ENCODE measurements at regions not wholly inside any gene's neighbourhood (a gene's known extent, or its start where the extent isn't known, plus 50 kb on each side); places are given as distances from the start of the nearest gene placed in this dataset.

DNA sequence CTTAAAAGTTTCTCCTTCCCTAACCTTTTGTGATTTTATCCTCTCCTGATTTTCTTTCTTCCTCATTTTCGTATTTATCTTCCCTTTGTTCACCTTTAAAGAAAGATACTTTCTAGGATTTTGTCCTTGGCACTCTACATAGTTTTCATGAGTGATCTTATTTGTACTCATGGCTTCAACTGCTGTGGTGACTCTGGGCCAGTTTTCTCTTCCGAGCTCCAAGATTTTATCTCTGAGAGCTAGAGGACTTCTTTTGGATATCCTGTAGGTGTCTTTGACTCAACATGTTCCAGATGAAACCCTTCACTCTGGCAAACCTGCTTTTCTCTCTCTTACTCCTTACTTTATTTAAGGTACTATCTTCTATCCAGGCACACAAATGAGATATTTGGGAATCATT lies 53.7 kb upstream of the MACF1 start:
- ChIA-PET POLR2A (no interaction called here), CTCF (interaction anchor here (0.6 to 2.2 kb wide), 8 partner anchors 9 to 54 kb away, joined by 3 to 11 read pairs (median 4); partner anchors contain the start of gene MACF1)
- Histone ChIP-seq H3K27me3 (ENCODE audit: control insufficient read depth in 2 of 2, insufficient read depth in 2 of 2, low read length in 2 of 2) (no peaks in the 10 kb centered on the region), H3K4me1 (ENCODE audit: control insufficient read depth, extremely low read depth, insufficient read depth, low read length) (peaks cover 73% of the 10 kb centered on the region), H3K36me3 (ENCODE audit: control insufficient read depth in 2 of 2, extremely low read depth in 1 of 2, insufficient read depth in 2 of 2, low read length in 2 of 2) (no peaks in the 10 kb centered on the region), H4K20me1 (replicated peaks; ENCODE audit: control insufficient read depth, extremely low read depth, insufficient read depth, low read length) (no peaks in the 10 kb centered on the region), H3K9me3 (replicated peaks; ENCODE audit: control insufficient read depth, insufficient read depth, low read length) (no peaks in the 10 kb centered on the region), H3K27ac (ENCODE audit: insufficient read depth, low read depth, low read length) (peak overlapping the region; percentile 80), H3K4me2 (ENCODE audit: insufficient read depth, low read length) (peak overlapping the region; percentile 95), H3K4me3 (replicated peaks in 1 of 3; ENCODE audit: insufficient read depth in 1 of 3, low read depth in 1 of 3, low read length in 3 of 3) (peak overlapping the region in 2 of 3 experiments; percentile 10 to 40), H2AFZ (ENCODE audit: low read depth, low read length) (no peak overlapping the region), H3K9me1 (replicated peaks; ENCODE audit: control insufficient read depth, extremely low read depth, insufficient read depth, low read length) (no peaks in the 10 kb centered on the region), H3K79me2 (ENCODE audit: control insufficient read depth, insufficient read depth, low read length) (peaks cover 90% of the 10 kb centered on the region), H3K9ac (replicated peaks; ENCODE audit: extremely low read depth, insufficient read depth, low read length) (peak overlapping the region; percentile 59)
- dilution Hi-C loops (cut with MboI; ENCODE audit: extremely low pct_ligation_motif_present, low sequenced_read_pairs), result no loop called here
- DNase-seq (ENCODE audit: low read depth, low spot score) (no peak), FAIRE-seq (no peak)
- intact Hi-C loops (cut with micrococcal nuclease), result loop anchor here (1.0 kb wide), 2 partner anchors 17 to 39 kb away; no protein-coding TSS in a partner anchor
- TF ChIP-seq GATA2 (IDR thresholded peaks at IDR 0.05; ENCODE audit: insufficient read depth, insufficient read length, low read depth, low read length), result peak; percentile 60
- no peak for TF ChIP-seq MYC (IDR thresholded peaks at IDR 0.05; ENCODE audit: low read depth, low read length)
- no peak for TF ChIP-seq POLR2A (IDR thresholded peaks at IDR 0.05; ENCODE audit: low read depth, low read length)
- BruUV-seq (replicated peaks), result TSS peak; percentile 9

DNA sequence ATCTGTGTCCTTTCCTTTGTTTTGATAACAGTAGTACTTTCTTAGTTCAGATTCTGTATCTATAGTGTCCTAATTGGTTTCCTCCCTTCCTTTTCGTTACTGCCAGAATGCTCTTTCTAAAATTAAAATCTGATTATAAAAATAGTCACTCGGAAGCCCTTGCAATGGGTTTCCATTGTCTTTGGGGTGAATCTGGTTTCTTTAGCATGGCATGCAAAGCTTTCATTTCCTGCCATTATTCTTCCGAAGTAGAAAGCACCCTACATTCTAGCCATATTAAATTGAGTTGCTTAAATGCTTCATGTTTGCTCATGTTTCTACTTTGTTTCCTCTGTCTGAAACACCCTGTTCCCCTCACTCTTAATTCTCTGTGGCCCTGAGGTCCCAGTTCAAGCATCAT lies 53.2 kb upstream of the MACF1 start:
- peaks cover 89% of the 10 kb centered on the region for H3K79me2 ChIP-seq (ENCODE audit: control insufficient read depth, insufficient read depth, low read length)
- H3K9ac ChIP-seq (replicated peaks; ENCODE audit: extremely low read depth, insufficient read depth, low read length), result peak overlapping the region; percentile 59
- peak overlapping the region in 2 of 3 experiments; percentile 10 to 40 for H3K4me3 ChIP-seq (replicated peaks in 1 of 3; ENCODE audit: insufficient read depth in 1 of 3, low read depth in 1 of 3, low read length in 3 of 3)
- CTCF ChIA-PET, result interaction anchor here (0.9 to 2.2 kb wide), 7 partner anchors 10 to 53 kb away, joined by 3 to 11 read pairs (median 5); partner anchors contain the start of gene MACF1
- POLR2A ChIA-PET, result interaction anchor here (0.6 kb wide), 1 partner anchor 43 kb away, joined by 7 read pairs; no protein-coding TSS in a partner anchor
- H3K27me3 ChIP-seq (ENCODE audit: control insufficient read depth in 2 of 2, insufficient read depth in 2 of 2, low read length in 2 of 2), result no peaks in the 10 kb centered on the region
- FAIRE-seq, result peak; percentile 64
- no peaks in the 10 kb centered on the region for H3K9me1 ChIP-seq (replicated peaks; ENCODE audit: control insufficient read depth, extremely low read depth, insufficient read depth, low read length)
- peaks cover 73% of the 10 kb centered on the region for H3K4me1 ChIP-seq (ENCODE audit: control insufficient read depth, extremely low read depth, insufficient read depth, low read length)
- no peak for TF ChIP-seq POLR2A (IDR thresholded peaks at IDR 0.05; ENCODE audit: low read depth, low read length)
- TF ChIP-seq POLR2AphosphoS5 (IDR thresholded peaks at IDR 0.05; ENCODE audit: insufficient read depth, low read depth, low read length), result peak; percentile 42
- no peaks in the 10 kb centered on the region for H3K9me3 ChIP-seq (replicated peaks; ENCODE audit: control insufficient read depth, insufficient read depth, low read length)
- H3K4me2 ChIP-seq (ENCODE audit: insufficient read depth, low read length), result peak overlapping the region; percentile 95
- peak; percentile 59 for DNase-seq (ENCODE audit: low read depth, low spot score)
- intact Hi-C loops (cut with micrococcal nuclease), result loop anchor here (1.0 kb wide), 2 partner anchors 18 to 38 kb away; no protein-coding TSS in a partner anchor
- no peaks in the 10 kb centered on the region for H3K36me3 ChIP-seq (ENCODE audit: control insufficient read depth in 2 of 2, extremely low read depth in 1 of 2, insufficient read depth in 2 of 2, low read length in 2 of 2)
- no peak overlapping the region for H2AFZ ChIP-seq (ENCODE audit: low read depth, low read length)
- dilution Hi-C loops (cut with MboI; ENCODE audit: extremely low pct_ligation_motif_present, low sequenced_read_pairs), result no loop called here
- BruUV-seq (replicated peaks), result no TSS peak
- H4K20me1 ChIP-seq (replicated peaks; ENCODE audit: control insufficient read depth, extremely low read depth, insufficient read depth, low read length), result no peaks in the 10 kb centered on the region
- peak overlapping the region; percentile 80 for H3K27ac ChIP-seq (ENCODE audit: insufficient read depth, low read depth, low read length)

Data from endothelial cell of umbilical vein (primary cell).